ENCODE measurements at regions not wholly inside any gene's neighbourhood (a gene's known extent, or its start where the extent isn't known, plus 50 kb on each side); places are given as distances from the start of the nearest gene placed in this dataset.

- Histone ChIP-seq H3K79me2 (ENCODE audit: low read depth) (no peaks in the 10 kb centered on the region), H4K20me1 (ENCODE audit: low read depth) (no peaks in the 10 kb centered on the region), H3K36me3 (no peaks in the 10 kb centered on the region), H3K27me3 (no peaks in the 10 kb centered on the region), H3K9ac (no peak overlapping the region), H3K4me1 (peaks cover 3% of the 10 kb centered on the region), H3K9me3 (ENCODE audit: low read depth) (no peaks in the 10 kb centered on the region), H3K4me2 (no peak overlapping the region), H3K27ac (no peak overlapping the region), H2AFZ (replicated peaks) (no peak overlapping the region), H3F3A (ENCODE audit: low read depth) (no peaks in the 10 kb centered on the region), H3K4me3 (no peak overlapping the region)
- no peaks in the 10 kb centered on the region for H3K27me3 Mint-ChIP-seq (ENCODE audit: insufficient read depth, low read depth)
- peaks cover 2% of the 10 kb centered on the region for H3K36me3 Mint-ChIP-seq
- no peak overlapping the region for H3K27ac Mint-ChIP-seq
- no peak for DNase-seq (ENCODE audit: low spot score)
- H3K9me3 Mint-ChIP-seq, result peaks cover 31% of the 10 kb centered on the region
- peaks cover 6% of the 10 kb centered on the region for H3K4me1 Mint-ChIP-seq
- H3K4me3 Mint-ChIP-seq, result no peak overlapping the region
- TF ChIP-seq EZH2 (IDR thresholded peaks at IDR 0.05), result no peak
- TF ChIP-seq, protein P1, sequence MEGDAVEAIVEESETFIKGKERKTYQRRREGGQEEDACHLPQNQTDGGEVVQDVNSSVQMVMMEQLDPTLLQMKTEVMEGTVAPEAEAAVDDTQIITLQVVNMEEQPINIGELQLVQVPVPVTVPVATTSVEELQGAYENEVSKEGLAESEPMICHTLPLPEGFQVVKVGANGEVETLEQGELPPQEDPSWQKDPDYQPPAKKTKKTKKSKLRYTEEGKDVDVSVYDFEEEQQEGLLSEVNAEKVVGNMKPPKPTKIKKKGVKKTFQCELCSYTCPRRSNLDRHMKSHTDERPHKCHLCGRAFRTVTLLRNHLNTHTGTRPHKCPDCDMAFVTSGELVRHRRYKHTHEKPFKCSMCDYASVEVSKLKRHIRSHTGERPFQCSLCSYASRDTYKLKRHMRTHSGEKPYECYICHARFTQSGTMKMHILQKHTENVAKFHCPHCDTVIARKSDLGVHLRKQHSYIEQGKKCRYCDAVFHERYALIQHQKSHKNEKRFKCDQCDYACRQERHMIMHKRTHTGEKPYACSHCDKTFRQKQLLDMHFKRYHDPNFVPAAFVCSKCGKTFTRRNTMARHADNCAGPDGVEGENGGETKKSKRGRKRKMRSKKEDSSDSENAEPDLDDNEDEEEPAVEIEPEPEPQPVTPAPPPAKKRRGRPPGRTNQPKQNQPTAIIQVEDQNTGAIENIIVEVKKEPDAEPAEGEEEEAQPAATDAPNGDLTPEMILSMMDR (IDR thresholded peaks at IDR 0.05), result no peak
- TF ChIP-seq EZH2phosphoT487 (IDR thresholded peaks at IDR 0.05), result no peak
Observed at GRCh38 chr5:31000287-31000686, 193.2 kb upstream of the CDH6 start.

- no peak overlapping the region for H3K4me2 ChIP-seq
- peaks cover 27% of the 10 kb centered on the region for H3K4me1 Mint-ChIP-seq
Observed at GRCh38 chr5:30997681-30998080, 195.8 kb upstream of the CDH6 start.

DNA sequence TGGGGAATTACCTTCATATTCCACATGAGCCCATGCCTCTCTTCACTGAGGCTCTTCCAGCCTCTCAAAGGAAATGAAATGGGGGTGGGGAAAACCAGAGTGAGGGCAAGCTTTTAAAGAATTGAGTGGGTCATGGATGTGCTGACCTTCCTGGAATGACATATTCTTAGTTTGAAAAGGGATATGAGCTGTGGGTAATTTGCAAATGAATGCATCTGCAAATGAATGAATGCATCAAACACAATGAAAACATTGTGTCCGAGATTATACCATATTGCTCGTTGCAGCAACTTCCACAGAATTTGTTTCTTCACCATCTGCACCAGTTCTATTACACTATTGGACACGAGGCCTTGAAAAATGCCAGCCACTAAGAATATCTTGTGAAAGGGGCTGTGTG is 198.6 kb upstream of the CDH6 start:
- H3F3A ChIP-seq (ENCODE audit: low read depth), result no peaks in the 10 kb centered on the region
- TF ChIP-seq EZH2 (IDR thresholded peaks at IDR 0.05), result no peak
- no peak for TF ChIP-seq EZH2phosphoT487 (IDR thresholded peaks at IDR 0.05)
- TF ChIP-seq, protein P1 (IDR thresholded peaks at IDR 0.05), result no peak
- H3K27me3 ChIP-seq, result no peaks in the 10 kb centered on the region
- peaks cover 27% of the 10 kb centered on the region for H3K4me1 Mint-ChIP-seq
- peak overlapping the region; percentile 29 for H3K4me2 ChIP-seq
- no peak overlapping the region for H3K27ac ChIP-seq
- H3K4me3 ChIP-seq, result no peak overlapping the region
- no peaks in the 10 kb centered on the region for H3K79me2 ChIP-seq (ENCODE audit: low read depth)
- peak overlapping the region; percentile 44 for H3K27ac Mint-ChIP-seq
- no peaks in the 10 kb centered on the region for H3K9me3 ChIP-seq (ENCODE audit: low read depth)
- peaks cover 13% of the 10 kb centered on the region for H3K36me3 Mint-ChIP-seq
- H3K9ac ChIP-seq, result no peak overlapping the region
- DNase-seq (ENCODE audit: low spot score), result no peak
- H3K4me3 Mint-ChIP-seq, result peak overlapping the region; percentile 6
- H3K27me3 Mint-ChIP-seq (ENCODE audit: insufficient read depth, low read depth), result peaks cover 3% of the 10 kb centered on the region
- no peaks in the 10 kb centered on the region for H3K36me3 ChIP-seq
- H3K4me1 ChIP-seq, result peaks cover 18% of the 10 kb centered on the region
- no peaks in the 10 kb centered on the region for H4K20me1 ChIP-seq (ENCODE audit: low read depth)
- H2AFZ ChIP-seq (replicated peaks), result peak overlapping the region; percentile 75
- H3K9me3 Mint-ChIP-seq, result peaks cover 25% of the 10 kb centered on the region

More at GRCh38 chr5:30997681-30998080, 195.8 kb upstream of the CDH6 start:
- Histone ChIP-seq H3K27me3 (no peaks in the 10 kb centered on the region), H4K20me1 (ENCODE audit: low read depth) (no peaks in the 10 kb centered on the region), H2AFZ (replicated peaks) (no peak overlapping the region), H3K79me2 (ENCODE audit: low read depth) (no peaks in the 10 kb centered on the region), H3K27ac (no peak overlapping the region), H3K9me3 (ENCODE audit: low read depth) (no peaks in the 10 kb centered on the region), H3K36me3 (no peaks in the 10 kb centered on the region), H3K4me3 (no peak overlapping the region), H3K9ac (no peak overlapping the region), H3F3A (ENCODE audit: low read depth) (no peaks in the 10 kb centered on the region), H3K4me1 (peaks cover 18% of the 10 kb centered on the region)
- Mint-ChIP-seq H3K4me3 (no peak overlapping the region), H3K27me3 (ENCODE audit: insufficient read depth, low read depth) (no peaks in the 10 kb centered on the region), H3K9me3 (peaks cover 23% of the 10 kb centered on the region), H3K36me3 (peaks cover 3% of the 10 kb centered on the region), H3K27ac (no peak overlapping the region)
- no peak for TF ChIP-seq EZH2 (IDR thresholded peaks at IDR 0.05)
- TF ChIP-seq, protein P1 (IDR thresholded peaks at IDR 0.05), result no peak
- no peak for TF ChIP-seq EZH2phosphoT487 (IDR thresholded peaks at IDR 0.05)
- DNase-seq (ENCODE audit: low spot score), result no peak
